Erythroblast (primary cell): ENCODE measurements at regions not wholly inside any gene's neighbourhood (a gene's known extent, or its start where the extent isn't known, plus 50 kb on each side); places are given as distances from the start of the nearest gene placed in this dataset.

ENCODE experiments used
- GATA1 ChIP-seq: IDR thresholded peaks from 2 replicates; pipeline ENCODE4 v1.6.1; 2011; ENCODE audit warnings: low read depth, mild to moderate bottlenecking, control low read depth, low read length, moderate library complexity
- POLR2A ChIP-seq: IDR thresholded peaks from 2 replicates; pipeline ENCODE4 v1.6.1; 2011; ENCODE audit warnings: mild to moderate bottlenecking, low read length

GRCh38 chr9:88890546-88890945 is 100.7 kb upstream of the S1PR3 start:
- TF ChIP-seq POLR2A (no peak), GATA1 (no peak)
